MCF 10A (cell line): ENCODE measurements at regions not wholly inside any gene's neighbourhood (a gene's known extent, or its start where the extent isn't known, plus 50 kb on each side); places are given as distances from the start of the nearest gene placed in this dataset.

Experiments used
- BruUV-seq: library from RNA; stranded (reverse); fragments of 400-500 nt; replicated peaks from 2 replicates; lab custom pipeline; 2021; lab: Mats Ljungman, UMichigan
- CTCF ChIA-PET: fragments of 300-600 bp; sonication (Branson Sonifier 250); formaldehyde crosslinking; extraction: SDS; loops from one replicate; lab custom pipeline; 2021; ENCODE audit warnings: antibody characterized with exemption, inconsistent platforms; lab: Yijun Ruan, JAX
- POLR2A ChIA-PET: fragments of 300-600, 350-650 bp; sonication (Branson Sonifier 250); formaldehyde crosslinking; extraction: SDS; loops from one replicate; lab custom pipeline; 2020; ENCODE audit warnings: antibody characterized with exemption, inconsistent platforms; lab: Yijun Ruan, JAX
- DNase-seq: peaks from one replicate; pipeline ENCODE4 v3.0.0-alpha.2; 2018; ENCODE audit not compliant: unreplicated experiment
- H3K27ac Mint-ChIP-seq: one replicate; pipeline ENCODE4 v1.8.0; 2022; ENCODE audit warnings: mild to moderate bottlenecking, low read depth, mixed read lengths; ENCODE audit not compliant: unreplicated experiment
- H3K27me3 Mint-ChIP-seq: one replicate; pipeline ENCODE4 v1.8.0; 2022; ENCODE audit warnings: mixed read lengths; ENCODE audit not compliant: insufficient read depth, unreplicated experiment
- H3K36me3 Mint-ChIP-seq: one replicate; pipeline ENCODE4 v1.8.0; 2022; ENCODE audit warnings: mild to moderate bottlenecking, moderate library complexity, mixed read lengths; ENCODE audit not compliant: insufficient read depth, unreplicated experiment
- H3K4me1 Mint-ChIP-seq: one replicate; pipeline ENCODE4 v1.8.0; 2022; ENCODE audit warnings: mixed read lengths; ENCODE audit not compliant: insufficient read depth, unreplicated experiment
- H3K4me3 Mint-ChIP-seq: one replicate; pipeline ENCODE4 v1.8.0; 2022; ENCODE audit warnings: mild to moderate bottlenecking, moderate library complexity, mixed read lengths; ENCODE audit not compliant: unreplicated experiment
- H3K9me3 Mint-ChIP-seq: one replicate; pipeline ENCODE4 v1.8.0; 2022; ENCODE audit warnings: mixed read lengths; ENCODE audit not compliant: unreplicated experiment
- CTCF ChIP-seq: fragments of 200-600 bp; IDR thresholded peaks from one replicate; pipeline ENCODE4 v1.8.0; 2022; ENCODE audit warnings: antibody characterized with exemption, mild to moderate bottlenecking; ENCODE audit not compliant: unreplicated experiment
- intact Hi-C: fragments of 100-400 bp; cut with micrococcal nuclease; formaldehyde crosslinking; loops from 2 replicates; pipeline ENCODE4 v1.14.1; 2022

GRCh38 chr5:4048398-4048797 lies 452.8 kb downstream of the IRX1 start:
- intact Hi-C loops: no loop called here
- ChIA-PET CTCF (no interaction called here), POLR2A (no interaction called here)
- Mint-ChIP-seq H3K4me1 (no peaks in the 10 kb centered on the region), H3K27ac (no peak overlapping the region), H3K27me3 (no peaks in the 10 kb centered on the region), H3K36me3 (no peaks in the 10 kb centered on the region), H3K9me3 (peaks cover 14% of the 10 kb centered on the region), H3K4me3 (no peak overlapping the region)
- no peak for DNase-seq
- no TSS peak for BruUV-seq
- no peak for TF ChIP-seq CTCF

DNA sequence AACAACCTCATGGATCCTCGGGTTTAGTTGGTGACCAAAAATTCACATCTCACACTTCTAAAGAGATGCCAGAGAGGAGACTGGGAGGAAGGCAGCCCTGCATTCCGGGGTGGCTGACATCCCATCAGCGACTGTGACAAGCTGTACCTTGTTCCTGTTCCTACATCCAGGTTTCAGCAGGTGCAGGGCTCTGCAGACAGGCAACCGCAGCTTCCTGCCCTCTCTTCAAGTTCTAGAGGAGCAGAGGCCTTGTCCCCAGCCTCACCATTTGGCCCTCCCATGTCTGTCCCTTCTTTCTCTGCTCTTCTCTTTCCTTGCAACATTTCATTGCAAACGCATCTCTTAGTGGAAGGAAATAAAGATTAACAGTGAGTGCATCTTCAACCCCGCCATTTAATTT lies 454.6 kb downstream of the IRX1 start:
- no peak for TF ChIP-seq CTCF
- BruUV-seq: no TSS peak
- CTCF ChIA-PET: no interaction called here
- Mint-ChIP-seq H3K9me3 (peaks cover 20% of the 10 kb centered on the region), H3K4me3 (no peak overlapping the region), H3K36me3 (no peaks in the 10 kb centered on the region), H3K4me1 (no peaks in the 10 kb centered on the region), H3K27ac (no peak overlapping the region), H3K27me3 (no peaks in the 10 kb centered on the region)
- DNase-seq: no peak
- intact Hi-C loops: no loop called here
- POLR2A ChIA-PET: interaction anchor here (0.7 kb wide), 1 partner anchor 1526 kb away, joined by 3 read pairs; no protein-coding TSS in a partner anchor

DNA sequence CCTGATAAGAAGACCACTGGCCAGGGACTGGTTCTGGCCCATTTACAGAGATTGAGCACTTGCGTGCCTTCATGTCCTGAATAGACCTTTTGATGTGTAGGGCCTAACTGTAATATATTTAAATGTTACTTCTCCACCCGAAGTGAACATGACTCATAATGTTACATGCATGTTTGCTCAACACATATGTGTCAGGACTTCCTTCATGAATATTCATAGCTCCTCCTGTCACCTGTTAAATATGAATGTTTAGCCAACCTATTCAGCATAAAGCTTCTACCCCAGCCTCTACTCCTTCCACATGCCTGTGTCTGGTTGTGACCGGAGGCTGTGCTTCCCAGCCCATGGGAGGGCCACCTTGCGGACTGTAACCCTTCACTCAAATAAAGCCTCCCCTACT lies 457.5 kb downstream of the IRX1 start:
- peaks cover 19% of the 10 kb centered on the region for H3K9me3 Mint-ChIP-seq
- no TSS peak for BruUV-seq
- H3K4me3 Mint-ChIP-seq: no peak overlapping the region
- H3K4me1 Mint-ChIP-seq: no peaks in the 10 kb centered on the region
- no peaks in the 10 kb centered on the region for H3K36me3 Mint-ChIP-seq
- TF ChIP-seq CTCF: no peak
- DNase-seq: no peak
- ChIA-PET POLR2A (no interaction called here), CTCF (no interaction called here)
- no peak overlapping the region for H3K27ac Mint-ChIP-seq
- intact Hi-C loops: no loop called here
- H3K27me3 Mint-ChIP-seq: no peaks in the 10 kb centered on the region

DNA sequence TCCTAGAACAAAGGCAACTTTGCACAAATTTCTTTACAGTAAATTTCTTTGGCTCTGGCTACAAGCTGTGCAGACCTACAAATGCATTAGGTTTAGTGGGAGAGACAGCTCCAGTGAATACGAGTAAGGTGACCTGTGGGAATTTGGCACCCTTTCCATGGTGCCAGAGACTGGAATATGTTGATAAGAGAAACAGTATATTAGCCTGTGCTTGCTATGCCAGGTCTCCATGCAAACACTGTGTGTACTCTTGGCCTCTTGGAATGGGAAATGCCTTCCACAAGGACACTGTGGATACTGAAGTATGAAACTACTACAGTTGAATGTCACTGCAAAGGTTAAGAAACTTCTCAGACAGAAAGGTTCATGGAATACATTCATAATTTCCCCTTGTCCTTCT lies 458.5 kb downstream of the IRX1 start:
- H3K27ac Mint-ChIP-seq: no peak overlapping the region
- H3K4me1 Mint-ChIP-seq: no peaks in the 10 kb centered on the region
- ChIA-PET POLR2A (no interaction called here), CTCF (no interaction called here)
- H3K27me3 Mint-ChIP-seq: no peaks in the 10 kb centered on the region
- no peak for DNase-seq
- peaks cover 19% of the 10 kb centered on the region for H3K9me3 Mint-ChIP-seq
- H3K4me3 Mint-ChIP-seq: no peak overlapping the region
- H3K36me3 Mint-ChIP-seq: no peaks in the 10 kb centered on the region
- no TSS peak for BruUV-seq
- intact Hi-C loops: no loop called here
- no peak for TF ChIP-seq CTCF
